Heart right ventricle (tissue), 16 donors: ENCODE measurements at regions not wholly inside any gene's neighbourhood (a gene's known extent, or its start where the extent isn't known, plus 50 kb on each side); places are given as distances from the start of the nearest gene placed in this dataset.

Experiments
- ATAC-seq, 8 donors: fragments of 200-7000 bp; cut with Tn5 transposase; one replicate each; pipeline ENCODE4 v1.9.1; 2020; ENCODE audit warnings: mild to moderate bottlenecking in 8 of 8, moderate library complexity in 8 of 8, moderate number of reproducible peaks in 1 of 8
- DNase-seq, 2 donors: peaks; one replicate each; pipeline ENCODE4 v3.0.0-alpha.2; 2020
- H3K27ac ChIP-seq, 10 donors: fragments of 200-600 bp; sonication (generic) in 2 of 10; one replicate each; pipeline versions ENCODE4 v1.5.0 to v1.8.0; 2020 to 2022; ENCODE audit warnings: mild to moderate bottlenecking in 3 of 10
- H3K27me3 ChIP-seq, 7 donors: fragments of 200-600 bp; one replicate each; pipeline ENCODE4 v1.8.0; 2021 to 2022; ENCODE audit warnings: mild to moderate bottlenecking in 2 of 7
- H3K36me3 ChIP-seq, 9 donors: fragments of 200-600 bp; sonication (generic) in 1 of 9; one replicate each; pipeline versions ENCODE4 v1.5.0 to v1.8.0; 2020 to 2022; ENCODE audit warnings: mild to moderate bottlenecking in 2 of 9
- H3K4me1 ChIP-seq, 9 donors: fragments of 200-600 bp; sonication (generic) in 1 of 9; one replicate each; pipeline versions ENCODE4 v1.5.0 to v1.8.0; 2020 to 2022; ENCODE audit warnings: mild to moderate bottlenecking in 4 of 9
- H3K4me3 ChIP-seq, 10 donors: fragments of 200-600 bp; sonication (generic) in 2 of 10; one replicate each; pipeline versions ENCODE4 v1.5.0 to v1.8.0; 2020 to 2022; ENCODE audit warnings: mild to moderate bottlenecking in 7 of 10, moderate library complexity in 2 of 10
- H3K9me3 ChIP-seq, 11 donors: fragments of 200-600 bp in 10 of 11; sonication (generic) in 2 of 11; one replicate each; pipeline versions ENCODE4 v1.5.0 to v1.8.0; 2013 to 2022; ENCODE audit warnings: mild to moderate bottlenecking in 2 of 11, control low read depth in 1 of 11, moderate library complexity in 1 of 11
- WGBS, 2 donors: extraction: QIAGEN DNeasy Blood & Tissue Kit; methylation state at CpG; one replicate each; pipeline ENCODE4 v1.1.7; 2013; ENCODE audit warnings: inconsistent platforms in 1 of 2; 5-methylcytosine and 5-hydroxymethylcytosine counted together
- intact Hi-C, 10 donors: fragments of 100-400 bp; cut with DNase I; formaldehyde crosslinking; loops; one replicate each; pipeline versions ENCODE4 v1.11.1 to v1.14.2; 2022
- TF ChIP-seq, protein P1 (sequence below), 9 donors: fragments of 200-600 bp; sonication (generic) in 2 of 9; IDR thresholded peaks; one replicate each; pipeline versions ENCODE4 v1.5.0 to v1.8.0; 2021 to 2022; ENCODE audit warnings: antibody characterized with exemption in 9 of 9, mild to moderate bottlenecking in 5 of 9, moderate library complexity in 1 of 9
- donor health status: Arrhythmogenic right ventricular cardiomyopathy.
- donor health status: ischemic (EF 13 %, LVEDD 7.1; RV severe dilation, severe dysfunction).
- donor health status: healthy with polysubstance abuse.
- donor health status: DM: no; HTN: yes; CAD: no.
- donor health status: DM: no; HTN: no; CAD: no.
- donor health status: ischemic (EF 25% LVEDD 6.9; RV normal size, moderate dysfunction).
- donor health status: ischemic (EF 25% LVEDD 5.7; RV mildly dilated, moderate dysfunction).
- donor health status: healthy.
- donor health status: DM: yes; HTN: yes; CAD: no.
- donor health status: Ischemic cardiomyopathy.
- donor health status: ischemic (EF 35%, LVEDD 5.7; RV mildly dilated, moderate dysfunction).
- donor health status: nonischemic (EF 11% LVEDD 7.7; RV severe dilation, severe dysfunction).
- donor health status: DM: yes; HTN: yes; CAD: no.
- donor health status: PGD.
- donor health status: ischemic (EF 29% LVEDD 5.4; RV normal size, mild dysfunction).
- donor health status: nonischemic (EF 23%, LVEDD 6.1; RV moderate dilation, normal function).

DNA sequence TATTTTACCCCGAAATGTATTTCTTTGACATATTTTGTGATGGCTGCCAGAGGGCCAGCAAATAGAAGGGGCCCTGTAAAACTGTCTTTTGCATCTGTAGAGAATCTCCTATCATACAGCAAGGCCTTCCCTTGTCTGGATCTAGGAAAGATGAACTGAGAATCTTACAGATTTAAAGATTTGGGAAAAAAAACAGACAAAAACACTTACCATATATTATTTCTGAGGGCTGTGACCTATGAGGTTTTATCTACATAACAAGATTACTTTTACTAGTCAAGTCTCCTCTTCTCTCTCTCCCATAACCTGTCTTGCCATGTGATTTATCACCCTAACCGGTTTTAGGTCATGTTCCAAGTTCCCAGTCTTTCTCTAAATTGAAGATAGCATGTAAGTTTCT lies 599.2 kb upstream of the CDH6 start:
- H3K27ac ChIP-seq = no peak overlapping the region
- no peaks in the 10 kb centered on the region for H3K27me3 ChIP-seq
- no peak for ATAC-seq
- intact Hi-C loops = no loop called here
- WGBS, 2 donors = 65 to 81% methylated on average over 2 of the region's 2 CpGs
- H3K9me3 ChIP-seq = peaks cover 0 to 19% (median 0%) of the 10 kb centered on the region in 11 donors
- H3K36me3 ChIP-seq = no peaks in the 10 kb centered on the region
- TF ChIP-seq, protein P1, sequence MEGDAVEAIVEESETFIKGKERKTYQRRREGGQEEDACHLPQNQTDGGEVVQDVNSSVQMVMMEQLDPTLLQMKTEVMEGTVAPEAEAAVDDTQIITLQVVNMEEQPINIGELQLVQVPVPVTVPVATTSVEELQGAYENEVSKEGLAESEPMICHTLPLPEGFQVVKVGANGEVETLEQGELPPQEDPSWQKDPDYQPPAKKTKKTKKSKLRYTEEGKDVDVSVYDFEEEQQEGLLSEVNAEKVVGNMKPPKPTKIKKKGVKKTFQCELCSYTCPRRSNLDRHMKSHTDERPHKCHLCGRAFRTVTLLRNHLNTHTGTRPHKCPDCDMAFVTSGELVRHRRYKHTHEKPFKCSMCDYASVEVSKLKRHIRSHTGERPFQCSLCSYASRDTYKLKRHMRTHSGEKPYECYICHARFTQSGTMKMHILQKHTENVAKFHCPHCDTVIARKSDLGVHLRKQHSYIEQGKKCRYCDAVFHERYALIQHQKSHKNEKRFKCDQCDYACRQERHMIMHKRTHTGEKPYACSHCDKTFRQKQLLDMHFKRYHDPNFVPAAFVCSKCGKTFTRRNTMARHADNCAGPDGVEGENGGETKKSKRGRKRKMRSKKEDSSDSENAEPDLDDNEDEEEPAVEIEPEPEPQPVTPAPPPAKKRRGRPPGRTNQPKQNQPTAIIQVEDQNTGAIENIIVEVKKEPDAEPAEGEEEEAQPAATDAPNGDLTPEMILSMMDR (IDR thresholded peaks at IDR 0.05) = no peak
- no peaks in the 10 kb centered on the region for H3K4me1 ChIP-seq
- no peak for DNase-seq
- H3K4me3 ChIP-seq = no peak overlapping the region

DNA sequence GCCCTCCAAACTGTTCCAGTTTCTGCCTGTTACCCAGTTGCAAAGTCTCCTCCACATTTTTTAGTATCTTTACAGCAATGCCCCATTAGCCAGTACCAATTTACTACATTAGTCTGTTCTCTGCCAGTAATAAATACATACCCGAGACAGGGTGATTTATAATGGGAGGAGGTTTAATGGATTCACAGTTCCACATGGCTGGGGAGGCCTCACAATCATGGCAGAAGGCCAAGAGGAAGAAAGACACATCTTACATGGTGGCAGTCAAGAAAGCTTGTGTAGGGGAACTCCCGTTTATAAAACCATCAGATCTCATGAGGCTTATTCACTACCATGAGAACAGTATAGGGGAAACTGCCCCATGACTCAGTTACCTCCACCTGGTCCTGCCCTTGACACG lies 600.7 kb upstream of the CDH6 start:
- no peak for ATAC-seq
- intact Hi-C loops = no loop called here

DNA sequence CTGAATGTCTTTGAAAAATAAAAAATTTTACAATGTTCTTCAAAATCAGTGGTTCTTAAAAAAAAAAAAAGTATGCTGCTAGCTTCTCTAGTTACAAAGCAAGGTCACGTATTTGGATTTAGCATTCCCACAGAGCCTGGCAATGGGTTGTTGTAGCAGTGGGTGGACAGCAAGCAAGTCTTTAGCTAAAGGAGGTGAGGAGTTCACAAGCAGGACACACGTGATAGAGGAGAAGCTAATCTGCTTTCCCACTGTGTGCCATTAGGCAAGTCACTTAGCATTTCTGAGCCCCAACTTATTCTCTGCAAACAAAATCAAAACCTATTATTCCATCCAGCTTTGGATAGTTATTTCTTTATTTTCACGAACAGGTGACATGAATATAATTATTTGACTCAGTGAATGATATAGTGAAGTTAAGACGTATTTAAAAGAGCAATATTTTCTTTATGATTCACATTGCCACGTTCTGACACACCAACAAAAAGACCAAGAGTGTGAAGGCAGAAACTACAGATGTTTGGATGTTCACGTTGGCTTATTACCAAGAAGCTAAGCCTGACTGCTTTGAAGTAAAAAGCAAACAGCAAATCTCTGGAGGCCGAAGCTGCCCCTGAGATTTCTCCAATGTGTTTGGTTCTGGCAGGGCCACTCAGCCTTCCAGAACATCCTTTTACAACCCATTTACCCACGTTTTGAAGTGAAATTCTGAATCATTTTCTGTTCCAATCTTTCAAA lies 612.1 kb upstream of the CDH6 start:
- 45 to 46% methylated on average over 8 of the region's 8 CpGs for WGBS, 2 donors
- Histone ChIP-seq H3K27me3 (no peaks in the 10 kb centered on the region), H3K4me1 (no peaks in the 10 kb centered on the region), H3K9me3 (peaks cover 0 to 11% (median 0%) of the 10 kb centered on the region in 11 donors), H3K4me3 (no peak overlapping the region), H3K36me3 (no peaks in the 10 kb centered on the region), H3K27ac (no peak overlapping the region)
- intact Hi-C loops = no loop called here
- ATAC-seq (no peak), DNase-seq (no peak)
- TF ChIP-seq, protein P1 (IDR thresholded peaks at IDR 0.05) = no peak

More for the DNA sequence above, 600.7 kb upstream of the CDH6 start:
- Histone ChIP-seq H3K4me1 (no peaks in the 10 kb centered on the region), H3K9me3 (peaks cover 0 to 21% (median 0%) of the 10 kb centered on the region in 11 donors), H3K36me3 (no peaks in the 10 kb centered on the region), H3K27me3 (no peaks in the 10 kb centered on the region), H3K4me3 (no peak overlapping the region), H3K27ac (no peak overlapping the region)
- TF ChIP-seq, protein P1 (IDR thresholded peaks at IDR 0.05) = no peak
- no peak for DNase-seq
- WGBS, 2 donors = 70 to 71% methylated on average over 3 of the region's 3 CpGs

DNA sequence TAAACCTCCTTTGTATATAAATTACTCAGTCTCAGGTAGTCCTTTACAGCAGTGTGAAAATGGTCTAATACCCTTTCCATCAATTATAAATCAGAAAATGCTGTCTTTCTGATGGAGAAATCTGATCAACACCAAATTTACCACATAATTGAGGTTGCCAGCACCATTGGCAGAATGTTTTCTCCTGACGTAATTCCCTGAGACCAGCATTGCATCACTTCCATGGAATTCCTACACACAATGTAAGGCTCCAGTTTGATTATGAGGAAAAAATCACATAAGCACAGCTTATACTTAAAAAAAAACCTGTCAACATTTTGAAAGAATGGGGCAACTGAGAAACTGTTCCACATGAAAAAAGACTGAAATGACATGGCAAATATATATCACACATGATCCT lies 618.7 kb upstream of the CDH6 start:
- TF ChIP-seq, protein P1 (IDR thresholded peaks at IDR 0.05) = no peak
- Histone ChIP-seq H3K4me3 (no peak overlapping the region), H3K4me1 (no peaks in the 10 kb centered on the region), H3K27me3 (no peaks in the 10 kb centered on the region), H3K27ac (no peak overlapping the region), H3K9me3 (peaks cover 0 to 24% (median 0%) of the 10 kb centered on the region in 11 donors), H3K36me3 (no peaks in the 10 kb centered on the region)
- 60 to 61% methylated on average over 1 of the region's 1 CpG for WGBS, 2 donors
- ATAC-seq (no peak), DNase-seq (no peak)
- intact Hi-C loops = no loop called here
